Hepatocyte (in vitro differentiated cells): ENCODE measurements at regions not wholly inside any gene's neighbourhood (a gene's known extent, or its start where the extent isn't known, plus 50 kb on each side); places are given as distances from the start of the nearest gene placed in this dataset.

Experiments used
- EZH2 ChIP-seq: fragments of 200-600 bp; sonication (generic); IDR thresholded peaks from 2 replicates; pipeline ENCODE4 v1.6.1; 2016; ENCODE audit warnings: antibody characterized with exemption, mild to moderate bottlenecking, borderline replicate concordance
- TF ChIP-seq, protein P1 (sequence below): fragments of 200-600 bp; sonication (generic); IDR thresholded peaks from 2 replicates; pipeline ENCODE4 v1.5.1; 2016; ENCODE audit warnings: antibody characterized with exemption, mild to moderate bottlenecking; ENCODE audit not compliant: poor library complexity

DNA sequence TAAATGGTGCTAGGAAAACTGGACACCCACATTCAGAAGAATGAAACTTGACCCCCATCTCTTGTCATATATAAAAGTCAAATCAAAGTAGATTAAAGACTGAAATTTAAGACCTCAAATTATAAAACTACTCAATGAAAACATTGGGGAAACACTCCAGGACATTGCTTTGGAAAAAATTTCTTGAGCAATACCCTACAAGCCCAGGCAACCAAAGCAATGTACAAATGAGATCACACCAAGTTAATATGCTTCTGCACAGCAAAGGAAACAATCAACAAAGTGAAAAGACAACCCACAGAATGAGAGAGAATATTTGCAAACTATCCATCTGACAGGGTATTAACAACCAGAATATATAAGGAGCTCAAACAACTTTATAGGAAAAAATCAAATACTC is 407.9 kb upstream of the BTBD3 start:
- TF ChIP-seq, protein P1, sequence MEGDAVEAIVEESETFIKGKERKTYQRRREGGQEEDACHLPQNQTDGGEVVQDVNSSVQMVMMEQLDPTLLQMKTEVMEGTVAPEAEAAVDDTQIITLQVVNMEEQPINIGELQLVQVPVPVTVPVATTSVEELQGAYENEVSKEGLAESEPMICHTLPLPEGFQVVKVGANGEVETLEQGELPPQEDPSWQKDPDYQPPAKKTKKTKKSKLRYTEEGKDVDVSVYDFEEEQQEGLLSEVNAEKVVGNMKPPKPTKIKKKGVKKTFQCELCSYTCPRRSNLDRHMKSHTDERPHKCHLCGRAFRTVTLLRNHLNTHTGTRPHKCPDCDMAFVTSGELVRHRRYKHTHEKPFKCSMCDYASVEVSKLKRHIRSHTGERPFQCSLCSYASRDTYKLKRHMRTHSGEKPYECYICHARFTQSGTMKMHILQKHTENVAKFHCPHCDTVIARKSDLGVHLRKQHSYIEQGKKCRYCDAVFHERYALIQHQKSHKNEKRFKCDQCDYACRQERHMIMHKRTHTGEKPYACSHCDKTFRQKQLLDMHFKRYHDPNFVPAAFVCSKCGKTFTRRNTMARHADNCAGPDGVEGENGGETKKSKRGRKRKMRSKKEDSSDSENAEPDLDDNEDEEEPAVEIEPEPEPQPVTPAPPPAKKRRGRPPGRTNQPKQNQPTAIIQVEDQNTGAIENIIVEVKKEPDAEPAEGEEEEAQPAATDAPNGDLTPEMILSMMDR = no peak
- no peak for TF ChIP-seq EZH2
